Ishikawa (cell line): ENCODE measurements at regions not wholly inside any gene's neighbourhood (a gene's known extent, or its start where the extent isn't known, plus 50 kb on each side); places are given as distances from the start of the nearest gene placed in this dataset.

Experiments
- EP300 ChIP-seq: IDR thresholded peaks from 2 replicates; pipeline ENCODE4 v1.6.1; 2012; ENCODE audit warnings: borderline replicate concordance
- FOXM1 ChIP-seq: IDR thresholded peaks from 2 replicates; pipeline ENCODE4 v1.6.1; 2012; ENCODE audit warnings: low read depth, borderline replicate concordance
- TAF1 ChIP-seq: IDR thresholded peaks from 2 replicates; pipeline ENCODE4 v1.6.1; 2012; ENCODE audit warnings: low read depth, mild to moderate bottlenecking
- TF ChIP-seq, protein P1 (sequence below): IDR thresholded peaks from 2 replicates; pipeline ENCODE4 v1.6.1; 2012; ENCODE audit warnings: low read depth, mild to moderate bottlenecking

DNA sequence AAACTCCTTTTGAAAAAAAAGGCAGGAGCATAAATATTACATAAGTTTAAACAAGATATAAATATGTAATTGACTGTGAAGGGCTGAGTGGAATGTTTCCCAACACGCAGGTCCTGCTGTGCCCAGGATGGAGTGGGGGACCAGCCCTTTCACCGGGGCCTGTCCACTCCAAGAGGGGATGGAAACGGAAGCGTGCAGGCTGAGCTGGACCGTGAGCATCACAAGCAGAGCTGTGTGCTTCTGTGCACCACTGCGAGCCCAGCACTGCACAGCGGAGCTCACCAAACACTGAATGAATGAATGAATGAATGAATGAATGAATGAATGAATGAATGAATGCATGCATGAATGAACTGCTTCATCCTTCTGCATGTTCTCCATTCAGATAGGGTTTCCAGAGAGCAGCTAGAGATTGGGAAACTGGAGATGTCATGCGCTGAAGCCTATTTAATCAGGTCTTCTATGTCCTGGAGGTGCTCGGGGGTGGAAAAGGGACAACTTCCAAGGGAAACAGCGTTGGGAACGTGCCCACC is 157.7 kb downstream of the ANKRD60 start:
- TF ChIP-seq FOXM1, result no peak
- no peak for TF ChIP-seq EP300
- TF ChIP-seq TAF1, result no peak
- TF ChIP-seq, protein P1, sequence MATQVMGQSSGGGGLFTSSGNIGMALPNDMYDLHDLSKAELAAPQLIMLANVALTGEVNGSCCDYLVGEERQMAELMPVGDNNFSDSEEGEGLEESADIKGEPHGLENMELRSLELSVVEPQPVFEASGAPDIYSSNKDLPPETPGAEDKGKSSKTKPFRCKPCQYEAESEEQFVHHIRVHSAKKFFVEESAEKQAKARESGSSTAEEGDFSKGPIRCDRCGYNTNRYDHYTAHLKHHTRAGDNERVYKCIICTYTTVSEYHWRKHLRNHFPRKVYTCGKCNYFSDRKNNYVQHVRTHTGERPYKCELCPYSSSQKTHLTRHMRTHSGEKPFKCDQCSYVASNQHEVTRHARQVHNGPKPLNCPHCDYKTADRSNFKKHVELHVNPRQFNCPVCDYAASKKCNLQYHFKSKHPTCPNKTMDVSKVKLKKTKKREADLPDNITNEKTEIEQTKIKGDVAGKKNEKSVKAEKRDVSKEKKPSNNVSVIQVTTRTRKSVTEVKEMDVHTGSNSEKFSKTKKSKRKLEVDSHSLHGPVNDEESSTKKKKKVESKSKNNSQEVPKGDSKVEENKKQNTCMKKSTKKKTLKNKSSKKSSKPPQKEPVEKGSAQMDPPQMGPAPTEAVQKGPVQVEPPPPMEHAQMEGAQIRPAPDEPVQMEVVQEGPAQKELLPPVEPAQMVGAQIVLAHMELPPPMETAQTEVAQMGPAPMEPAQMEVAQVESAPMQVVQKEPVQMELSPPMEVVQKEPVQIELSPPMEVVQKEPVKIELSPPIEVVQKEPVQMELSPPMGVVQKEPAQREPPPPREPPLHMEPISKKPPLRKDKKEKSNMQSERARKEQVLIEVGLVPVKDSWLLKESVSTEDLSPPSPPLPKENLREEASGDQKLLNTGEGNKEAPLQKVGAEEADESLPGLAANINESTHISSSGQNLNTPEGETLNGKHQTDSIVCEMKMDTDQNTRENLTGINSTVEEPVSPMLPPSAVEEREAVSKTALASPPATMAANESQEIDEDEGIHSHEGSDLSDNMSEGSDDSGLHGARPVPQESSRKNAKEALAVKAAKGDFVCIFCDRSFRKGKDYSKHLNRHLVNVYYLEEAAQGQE, result no peak
